HG03097 (cell line): ENCODE measurements at regions not wholly inside any gene's neighbourhood (a gene's known extent, or its start where the extent isn't known, plus 50 kb on each side); places are given as distances from the start of the nearest gene placed in this dataset.
A peak's percentile ranks its signal among the peaks of the same experiment; 100 is the strongest.
"Not testable (repeated sequence)": the region's sequence is repeated elsewhere in the genome, so short reads cannot be mapped to it uniquely, and the experiment has no call there.

Experiments used
- ATAC-seq: cut with Tn5 transposase; IDR thresholded peaks from one replicate; pipeline ENCODE4 v1.9.1; 2021; ENCODE audit not compliant: unreplicated experiment, low FRiP score

DNA sequence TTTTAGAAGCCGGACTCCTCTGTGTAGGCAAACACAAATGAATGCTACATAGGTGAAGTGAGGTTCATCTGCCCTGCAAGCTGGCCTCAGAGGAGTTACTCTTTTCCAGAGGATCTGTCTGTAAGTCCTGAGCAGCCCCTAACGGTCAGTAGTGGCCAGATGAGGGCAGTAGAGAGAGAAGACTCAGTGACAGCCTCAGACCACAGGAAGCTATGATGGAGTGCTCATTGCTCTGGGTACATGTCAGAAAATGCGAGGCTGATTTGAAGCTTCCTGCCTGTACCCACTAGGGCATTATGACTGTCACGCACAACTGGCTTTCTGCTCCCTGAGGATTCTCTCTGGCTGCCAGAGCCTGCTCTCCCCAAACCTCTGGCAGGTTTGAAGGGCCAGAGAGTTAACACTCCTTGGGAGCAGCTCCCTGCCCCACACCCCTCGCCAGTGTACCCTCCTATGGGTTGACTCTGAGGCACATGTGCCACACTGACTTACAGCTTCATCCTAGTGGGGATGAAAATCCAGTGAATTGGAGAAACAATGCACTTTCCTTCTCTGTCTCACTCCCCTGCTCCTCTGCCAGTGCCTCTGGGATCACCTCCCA lies 141.5 kb downstream of the GABRG2 start:
- ATAC-seq, result peak; percentile 98

GRCh38 chr5:162214551-162214950 lies 147.0 kb downstream of the GABRG2 start:
- ATAC-seq, result no peak

GRCh38 chr5:162217037-162217436 lies 149.5 kb downstream of the GABRG2 start:
- ATAC-seq, result no peak

GRCh38 chr5:162221910-162222309 lies 154.3 kb downstream of the GABRG2 start:
- no peak for ATAC-seq

DNA sequence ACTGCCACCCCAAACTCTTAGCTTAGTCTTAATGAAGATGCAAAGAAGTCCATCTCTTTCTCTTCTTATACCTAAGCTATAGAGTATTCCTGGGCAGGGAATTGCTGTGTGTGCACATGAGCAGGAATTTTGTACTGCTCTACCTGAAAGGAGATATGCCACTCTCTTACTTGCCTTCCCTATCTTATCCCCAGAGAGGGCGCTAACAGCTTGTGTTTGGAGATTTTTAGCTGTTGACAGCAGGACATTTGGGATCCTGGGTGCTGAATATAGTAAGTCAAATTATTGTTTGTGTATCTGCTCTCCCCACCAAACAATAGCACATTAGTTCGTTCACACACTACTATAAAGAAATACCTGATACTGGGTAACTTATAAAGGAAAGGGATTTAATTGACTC lies 159.5 kb downstream of the GABRG2 start:
- ATAC-seq, result no peak

- ATAC-seq, result no peak
These were observed 162.8 kb downstream of the GABRG2 start for GRCh38 chr5:162230348-162230747.

DNA sequence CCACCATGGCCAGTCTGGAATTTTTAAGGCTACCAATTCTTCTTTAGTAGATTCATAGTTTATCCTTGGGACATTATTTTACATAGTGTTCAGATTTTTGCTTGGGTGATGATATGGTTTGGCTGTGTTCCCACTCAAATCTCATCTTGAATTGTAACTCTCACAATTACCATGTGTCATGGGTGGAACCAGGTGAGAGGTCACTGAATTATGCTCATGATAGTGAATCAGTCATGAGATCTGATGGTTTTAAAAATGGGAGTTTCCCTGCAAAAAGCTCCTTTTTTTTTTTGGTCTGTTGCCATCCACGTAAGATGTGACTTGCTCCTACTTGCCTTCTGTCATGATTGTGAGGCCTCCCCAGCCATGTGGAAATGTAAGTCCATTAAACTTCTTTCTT lies 163.9 kb downstream of the GABRG2 start:
- no peak for ATAC-seq

DNA sequence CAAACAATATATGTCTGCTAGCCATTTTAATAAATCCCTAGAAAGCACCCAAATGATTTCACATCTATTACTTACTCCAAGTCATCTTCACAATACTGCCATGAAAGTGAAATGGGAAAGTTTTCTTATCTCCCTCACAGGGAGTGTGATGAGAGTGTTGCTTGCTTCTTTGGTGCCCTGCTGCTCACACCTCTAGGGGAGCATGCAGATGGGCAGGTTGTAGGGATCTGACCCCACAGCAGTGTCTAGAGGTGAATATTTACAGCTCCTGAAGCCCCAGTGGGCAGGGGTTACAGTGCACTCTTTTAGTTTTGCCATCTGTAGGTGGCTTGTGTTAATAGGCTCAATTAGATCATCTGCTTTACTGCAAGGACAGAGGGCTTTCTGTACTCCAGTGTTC lies 173.2 kb downstream of the GABRG2 start:
- ATAC-seq, result no peak

DNA sequence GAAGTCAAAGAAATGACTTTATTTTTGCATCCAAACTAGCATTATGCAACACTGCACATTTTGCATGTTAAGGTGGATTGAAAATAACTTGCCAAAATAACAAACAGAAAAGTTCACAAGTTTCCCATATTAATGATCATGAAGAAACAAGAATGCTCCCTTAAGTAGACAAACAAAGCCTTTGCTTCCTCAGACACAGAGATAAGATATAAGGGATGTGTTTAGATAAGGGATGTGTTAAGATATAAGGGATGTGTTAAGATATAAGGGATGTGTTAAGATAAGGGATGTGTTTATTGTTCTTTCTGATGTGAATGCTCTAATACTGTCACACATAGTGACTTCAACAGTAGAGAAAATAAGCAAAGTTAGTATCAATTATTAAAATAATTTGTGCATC lies 174.8 kb downstream of the GABRG2 start:
- no peak for ATAC-seq

GRCh38 chr5:162243651-162244050 lies 176.1 kb downstream of the GABRG2 start:
- no peak for ATAC-seq

GRCh38 chr5:162248107-162248713 lies 180.6 kb downstream of the GABRG2 start:
- ATAC-seq, result no peak

DNA sequence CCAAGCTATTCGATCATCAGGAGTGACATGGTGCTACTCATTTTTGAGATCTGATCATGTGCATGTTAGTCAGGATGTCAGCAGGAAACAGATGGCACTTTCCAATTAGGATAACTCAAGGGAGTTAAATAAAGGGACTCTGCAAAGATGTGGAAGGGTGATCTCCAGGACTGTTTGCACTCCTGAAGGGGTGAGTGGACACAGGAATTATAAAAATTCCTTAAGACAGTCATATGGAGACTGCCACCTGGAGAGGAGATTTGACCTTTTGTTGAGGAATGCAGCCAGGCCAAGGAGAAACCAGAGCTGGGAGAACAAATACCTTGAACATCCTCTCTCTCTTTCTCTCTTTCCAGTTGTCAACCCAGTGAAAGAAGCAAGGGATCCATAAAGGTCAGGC lies 189.1 kb downstream of the GABRG2 start:
- ATAC-seq, result no peak

GRCh38 chr5:162268694-162269481 lies 201.3 kb downstream of the GABRG2 start:
- peak; percentile 74 for ATAC-seq

- ATAC-seq, result no peak
These were observed 204.8 kb downstream of the GABRG2 start for GRCh38 chr5:162272417-162272816.

DNA sequence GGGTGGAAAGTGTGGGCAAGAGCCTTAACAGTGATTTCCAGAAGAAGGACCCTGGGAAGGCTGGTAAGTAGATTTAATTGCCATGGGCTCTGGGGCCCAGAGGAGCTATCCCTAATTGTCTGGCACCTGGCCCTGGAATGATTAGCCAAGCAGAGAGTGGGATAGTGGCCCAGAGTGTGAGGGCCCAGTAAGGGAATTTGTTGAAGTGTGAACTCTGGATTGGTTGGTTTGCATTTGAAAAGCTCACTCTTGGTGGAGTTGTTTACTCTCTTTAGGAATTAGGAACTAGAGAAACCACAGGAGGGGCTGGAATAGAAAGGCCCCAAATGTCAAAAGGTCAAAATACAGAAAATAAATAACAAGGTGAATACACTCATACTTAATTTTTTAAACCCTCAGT lies 207.1 kb downstream of the GABRG2 start:
- no peak for ATAC-seq

DNA sequence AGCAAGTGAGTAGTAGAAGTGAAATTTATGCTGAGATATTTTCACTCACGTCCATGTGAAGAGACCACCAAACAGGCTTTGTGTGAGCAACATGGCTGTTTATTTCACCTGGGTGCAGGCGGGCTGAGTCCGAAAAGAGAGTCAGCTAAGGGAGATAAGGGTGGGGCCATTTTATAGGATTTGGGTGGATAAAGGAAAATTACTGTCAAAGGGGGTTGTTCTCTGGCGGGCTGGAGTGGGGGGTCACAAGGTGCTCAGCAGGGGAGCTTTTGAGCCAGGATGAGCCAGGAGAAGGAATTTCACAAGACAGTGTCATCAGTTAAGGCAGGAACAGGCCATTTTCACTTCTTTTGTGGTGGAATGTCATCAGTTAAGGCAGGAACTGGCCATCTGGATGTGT lies 207.8 kb downstream of the GABRG2 start:
- ATAC-seq, result not testable (repeated sequence)

- ATAC-seq, result no peak
These were observed 214.6 kb downstream of the GABRG2 start for GRCh38 chr5:162282191-162282590.

GRCh38 chr5:162283609-162284008 lies 216.0 kb downstream of the GABRG2 start:
- no peak for ATAC-seq

- ATAC-seq, result peak; percentile 70
These were observed 221.2 kb downstream of the GABRG2 start for GRCh38 chr5:162288647-162289296.

GRCh38 chr5:162289489-162289888 lies 221.9 kb downstream of the GABRG2 start:
- ATAC-seq, result no peak

- no peak for ATAC-seq
These were observed 232.2 kb downstream of the GABRG2 start for GRCh38 chr5:162299793-162300192.
